Neural crest cell (in vitro differentiated cells): ENCODE measurements at regions not wholly inside any gene's neighbourhood (a gene's known extent, or its start where the extent isn't known, plus 50 kb on each side); places are given as distances from the start of the nearest gene placed in this dataset.
A peak's percentile ranks its signal among the peaks of the same experiment; 100 is the strongest.

Source experiments
- DNase-seq: peaks from one replicate; pipeline ENCODE4 v3.0.0; 2021; ENCODE audit warnings: low read depth, mixed read lengths, low spot score
- H3K27ac Mint-ChIP-seq: one replicate; pipeline ENCODE4 v1.8.0; 2021; ENCODE audit warnings: mild to moderate bottlenecking, mixed read lengths; ENCODE audit not compliant: unreplicated experiment
- H3K27me3 Mint-ChIP-seq: 2 replicates; pipeline ENCODE4 v1.8.0; 2021; ENCODE audit warnings: low read depth, mild to moderate bottlenecking, mixed read lengths
- H3K36me3 Mint-ChIP-seq: 2 replicates; pipeline ENCODE4 v1.8.0; 2021; ENCODE audit warnings: low read depth, mild to moderate bottlenecking, mixed read lengths
- H3K4me1 Mint-ChIP-seq: 2 replicates; pipeline ENCODE4 v1.8.0; 2021; ENCODE audit warnings: mixed read lengths
- H3K4me3 Mint-ChIP-seq: one replicate; pipeline ENCODE4 v1.8.0; 2021; ENCODE audit warnings: mild to moderate bottlenecking, mixed read lengths
- H3K9me3 Mint-ChIP-seq: 2 replicates; pipeline ENCODE4 v1.8.0; 2021; ENCODE audit warnings: mixed read lengths
- TF ChIP-seq, protein P1 (sequence below): fragments of 200-600 bp; sonication (generic); conservative IDR thresholded peaks from 2 replicates; pipeline ENCODE4 v1.5.0; 2021; ENCODE audit warnings: antibody characterized with exemption, mild to moderate bottlenecking

- no peak overlapping the region for H3K4me3 Mint-ChIP-seq
- no peaks in the 10 kb centered on the region for H3K36me3 Mint-ChIP-seq
- no peaks in the 10 kb centered on the region for H3K4me1 Mint-ChIP-seq
- no peak for DNase-seq
- peaks cover 46% of the 10 kb centered on the region for H3K27me3 Mint-ChIP-seq
- no peak overlapping the region for H3K27ac Mint-ChIP-seq
- H3K9me3 Mint-ChIP-seq, result no peaks in the 10 kb centered on the region
- TF ChIP-seq, protein P1, sequence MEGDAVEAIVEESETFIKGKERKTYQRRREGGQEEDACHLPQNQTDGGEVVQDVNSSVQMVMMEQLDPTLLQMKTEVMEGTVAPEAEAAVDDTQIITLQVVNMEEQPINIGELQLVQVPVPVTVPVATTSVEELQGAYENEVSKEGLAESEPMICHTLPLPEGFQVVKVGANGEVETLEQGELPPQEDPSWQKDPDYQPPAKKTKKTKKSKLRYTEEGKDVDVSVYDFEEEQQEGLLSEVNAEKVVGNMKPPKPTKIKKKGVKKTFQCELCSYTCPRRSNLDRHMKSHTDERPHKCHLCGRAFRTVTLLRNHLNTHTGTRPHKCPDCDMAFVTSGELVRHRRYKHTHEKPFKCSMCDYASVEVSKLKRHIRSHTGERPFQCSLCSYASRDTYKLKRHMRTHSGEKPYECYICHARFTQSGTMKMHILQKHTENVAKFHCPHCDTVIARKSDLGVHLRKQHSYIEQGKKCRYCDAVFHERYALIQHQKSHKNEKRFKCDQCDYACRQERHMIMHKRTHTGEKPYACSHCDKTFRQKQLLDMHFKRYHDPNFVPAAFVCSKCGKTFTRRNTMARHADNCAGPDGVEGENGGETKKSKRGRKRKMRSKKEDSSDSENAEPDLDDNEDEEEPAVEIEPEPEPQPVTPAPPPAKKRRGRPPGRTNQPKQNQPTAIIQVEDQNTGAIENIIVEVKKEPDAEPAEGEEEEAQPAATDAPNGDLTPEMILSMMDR, result no peak
These were observed 147.6 kb upstream of the CES5A start for GRCh38 chr16:56022818-56023217.

DNA sequence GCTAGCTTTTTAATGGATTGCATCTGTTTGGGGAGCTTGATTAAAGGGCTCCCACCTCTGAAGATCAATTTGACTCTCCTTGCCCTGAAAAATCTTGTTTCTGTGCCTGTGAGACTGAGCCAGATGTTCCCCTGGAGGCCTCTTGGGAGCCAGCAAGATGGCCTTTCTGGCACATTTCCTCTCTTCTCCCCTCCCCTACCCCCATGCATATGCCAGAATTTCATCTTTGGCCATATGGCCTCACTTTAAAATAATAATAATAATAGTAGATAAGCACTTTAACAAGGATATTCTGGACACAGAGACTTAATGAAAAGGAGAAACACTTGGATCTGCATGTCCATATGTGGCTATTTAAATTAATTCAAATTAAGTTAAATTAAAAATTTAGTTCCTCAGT, 144.1 kb upstream of the CES5A start:
- TF ChIP-seq, protein P1, result no peak
- no peaks in the 10 kb centered on the region for H3K4me1 Mint-ChIP-seq
- no peaks in the 10 kb centered on the region for H3K36me3 Mint-ChIP-seq
- H3K27ac Mint-ChIP-seq, result no peak overlapping the region
- DNase-seq, result no peak
- H3K4me3 Mint-ChIP-seq, result no peak overlapping the region
- H3K9me3 Mint-ChIP-seq, result no peaks in the 10 kb centered on the region
- peaks cover 65% of the 10 kb centered on the region for H3K27me3 Mint-ChIP-seq

DNA sequence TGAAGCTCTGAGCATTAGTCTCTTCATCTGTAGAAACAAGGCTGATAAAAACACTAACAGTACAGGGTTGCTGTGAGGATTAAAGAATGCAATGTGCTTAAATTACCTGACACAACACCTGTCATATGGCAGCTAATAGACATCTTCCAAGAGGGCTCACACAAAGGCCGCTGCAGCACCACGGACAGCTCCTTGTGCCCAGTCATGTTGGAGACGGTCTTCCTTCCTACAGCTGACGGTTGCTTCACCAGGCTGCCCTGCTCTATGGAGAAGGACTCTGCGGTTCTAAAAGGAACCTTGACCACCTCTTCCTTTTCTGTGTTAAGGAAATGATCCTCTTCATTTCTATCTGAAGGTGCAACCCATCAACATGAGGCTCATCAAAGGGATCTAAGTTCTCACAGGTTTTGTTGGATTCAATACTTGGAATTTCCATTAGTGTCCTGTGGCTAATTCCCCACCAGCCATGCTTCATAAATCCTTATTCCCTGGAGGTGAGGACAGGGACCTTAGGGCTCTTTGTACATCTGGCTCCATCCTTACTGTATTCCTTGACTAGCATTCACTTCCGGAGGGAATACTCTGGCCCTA, 138.9 kb upstream of the CES5A start:
- TF ChIP-seq, protein P1, result no peak
- no peaks in the 10 kb centered on the region for H3K36me3 Mint-ChIP-seq
- H3K9me3 Mint-ChIP-seq, result no peaks in the 10 kb centered on the region
- DNase-seq, result peak; percentile 68
- H3K4me3 Mint-ChIP-seq, result no peak overlapping the region
- H3K27me3 Mint-ChIP-seq, result peaks cover 92% of the 10 kb centered on the region
- H3K27ac Mint-ChIP-seq, result no peak overlapping the region
- H3K4me1 Mint-ChIP-seq, result no peaks in the 10 kb centered on the region

DNA sequence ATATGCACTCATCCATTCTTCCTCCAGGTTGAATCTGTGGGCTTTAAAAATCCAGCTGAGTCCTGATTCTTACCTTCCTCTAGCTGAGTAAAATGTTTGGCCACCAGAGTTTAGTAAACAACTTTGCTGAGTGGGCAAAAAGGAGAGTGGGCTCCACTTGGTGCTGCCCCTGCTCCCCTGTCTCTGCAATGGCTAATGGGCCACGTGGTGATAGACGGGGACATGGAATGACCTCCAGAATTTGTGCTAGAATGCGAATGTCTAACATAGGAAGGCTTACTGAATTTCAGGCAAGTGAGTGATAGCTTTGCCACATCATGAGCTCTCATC, 137.3 kb upstream of the CES5A start:
- Mint-ChIP-seq H3K27ac (no peak overlapping the region), H3K36me3 (no peaks in the 10 kb centered on the region), H3K4me3 (no peak overlapping the region), H3K27me3 (peaks cover 85% of the 10 kb centered on the region), H3K9me3 (no peaks in the 10 kb centered on the region), H3K4me1 (no peaks in the 10 kb centered on the region)
- DNase-seq, result no peak
- TF ChIP-seq, protein P1, result no peak

DNA sequence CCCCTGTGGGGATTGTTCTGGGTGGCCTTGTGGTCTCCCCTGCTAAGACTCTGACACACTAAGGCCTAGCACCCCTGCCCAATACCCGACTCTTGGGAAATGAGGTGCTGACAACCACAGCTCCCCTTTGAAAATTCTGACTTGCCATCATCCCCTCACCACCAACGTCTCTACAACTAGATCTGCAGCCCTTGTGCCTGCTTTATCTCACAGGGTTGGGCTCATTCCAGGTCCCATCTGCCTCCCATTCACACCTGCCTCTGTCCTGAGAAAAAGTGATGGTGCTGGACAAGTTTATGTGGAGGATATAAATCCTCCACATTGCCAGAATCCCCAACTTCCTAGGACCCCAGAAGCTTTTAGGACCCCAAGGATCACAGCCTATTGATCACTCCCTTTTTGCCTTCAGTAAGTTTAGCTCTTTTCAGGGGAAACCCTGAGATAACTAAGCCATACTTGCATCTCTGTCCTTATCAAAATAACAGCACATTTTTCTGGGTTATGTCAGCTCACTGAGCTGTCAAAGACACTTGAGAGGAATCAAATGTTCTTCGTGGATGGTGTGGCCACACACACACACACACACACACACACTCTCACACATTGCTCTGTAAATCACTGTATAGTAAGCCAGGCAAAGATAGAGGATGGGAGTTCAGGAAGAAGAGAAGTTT, 136.8 kb upstream of the CES5A start:
- DNase-seq, result no peak
- H3K27ac Mint-ChIP-seq, result no peak overlapping the region
- no peak overlapping the region for H3K4me3 Mint-ChIP-seq
- H3K27me3 Mint-ChIP-seq, result peaks cover 80% of the 10 kb centered on the region
- H3K4me1 Mint-ChIP-seq, result no peaks in the 10 kb centered on the region
- H3K36me3 Mint-ChIP-seq, result no peaks in the 10 kb centered on the region
- TF ChIP-seq, protein P1, result no peak
- H3K9me3 Mint-ChIP-seq, result no peaks in the 10 kb centered on the region
